HG03354 (cell line): ENCODE measurements at regions not wholly inside any gene's neighbourhood (a gene's known extent, or its start where the extent isn't known, plus 50 kb on each side); places are given as distances from the start of the nearest gene placed in this dataset.
"Not testable (repeated sequence)": the region's sequence is repeated elsewhere in the genome, so short reads cannot be mapped to it uniquely, and the experiment has no call there.

Experiments used
- ATAC-seq: cut with Tn5 transposase; IDR thresholded peaks from one replicate; pipeline ENCODE4 v1.9.1; 2021; ENCODE audit warnings: mild to moderate bottlenecking; ENCODE audit not compliant: unreplicated experiment, poor library complexity, severe bottlenecking

DNA sequence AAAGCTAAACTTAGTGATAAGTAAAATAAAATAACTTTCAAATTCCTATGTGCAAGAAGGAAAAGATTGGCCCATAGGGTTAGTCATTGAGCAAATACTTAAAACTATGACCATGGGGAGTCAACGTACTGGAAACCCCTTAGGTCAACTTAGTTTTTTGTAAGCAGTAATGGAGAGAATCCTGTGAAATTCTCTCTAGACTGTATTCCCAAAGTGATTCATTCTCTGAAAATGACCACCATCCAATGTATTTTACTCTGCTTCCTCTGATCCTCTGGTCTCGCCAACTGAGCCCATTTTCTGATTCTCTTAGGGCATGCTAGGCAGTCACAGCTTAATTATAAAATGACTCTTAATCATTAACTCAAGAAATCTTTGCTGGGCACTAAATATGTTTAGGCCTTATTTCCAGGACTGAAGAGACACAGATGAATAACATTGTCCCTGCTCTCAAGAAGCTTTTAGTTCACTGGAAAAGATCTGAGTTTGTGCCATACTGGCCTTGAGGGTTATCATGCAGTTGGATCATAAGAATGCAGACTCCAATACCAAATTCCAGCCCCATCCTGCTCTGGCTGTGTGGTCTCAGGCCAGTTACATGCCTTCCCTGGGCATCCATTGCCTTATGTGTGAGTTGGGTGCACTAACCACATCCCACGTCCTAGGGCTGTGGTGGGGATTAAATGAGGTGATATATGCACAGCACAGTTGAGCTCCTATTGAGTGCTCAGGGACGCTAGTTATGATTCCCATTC is 732.4 kb downstream of the AACS start:
- no peak for ATAC-seq

DNA sequence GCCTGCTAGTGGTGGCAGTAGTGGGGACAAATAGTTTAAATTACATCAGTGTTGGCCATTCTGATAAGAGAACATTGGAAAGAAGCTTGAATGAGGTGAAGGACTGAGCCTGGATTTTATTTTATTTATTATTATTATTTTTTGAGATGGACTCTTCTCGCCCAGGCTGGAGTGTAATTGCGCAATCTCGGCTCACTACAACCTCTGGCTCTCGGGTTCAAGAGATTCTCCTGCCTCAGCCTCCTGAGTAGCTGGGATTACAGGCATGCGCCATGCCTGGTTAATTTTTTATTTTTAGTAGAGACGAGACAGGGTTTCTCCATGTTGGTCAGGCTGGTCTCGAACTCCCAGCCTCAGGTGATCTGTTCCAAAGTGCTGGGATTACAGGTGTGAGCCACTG is 739.4 kb downstream of the AACS start:
- no peak for ATAC-seq

DNA sequence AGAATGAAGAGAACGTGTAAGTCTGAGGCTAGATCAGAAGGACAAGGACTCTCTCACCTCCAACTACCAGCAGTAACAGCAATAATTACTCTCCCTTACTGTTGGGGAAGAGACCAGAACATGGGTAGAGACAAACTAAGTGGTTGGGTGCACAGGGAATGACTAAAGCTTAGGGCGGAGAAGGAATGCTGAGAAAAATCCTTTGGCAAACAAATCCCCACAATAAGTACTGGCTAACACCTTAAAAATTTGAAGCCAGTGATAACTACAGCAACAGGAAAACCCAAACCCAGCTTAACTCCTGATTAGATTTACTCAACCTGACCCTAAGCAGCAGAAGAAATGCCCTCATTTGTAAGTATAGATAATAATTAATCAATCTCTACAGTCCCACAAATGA is 759.0 kb downstream of the AACS start:
- ATAC-seq: no peak

DNA sequence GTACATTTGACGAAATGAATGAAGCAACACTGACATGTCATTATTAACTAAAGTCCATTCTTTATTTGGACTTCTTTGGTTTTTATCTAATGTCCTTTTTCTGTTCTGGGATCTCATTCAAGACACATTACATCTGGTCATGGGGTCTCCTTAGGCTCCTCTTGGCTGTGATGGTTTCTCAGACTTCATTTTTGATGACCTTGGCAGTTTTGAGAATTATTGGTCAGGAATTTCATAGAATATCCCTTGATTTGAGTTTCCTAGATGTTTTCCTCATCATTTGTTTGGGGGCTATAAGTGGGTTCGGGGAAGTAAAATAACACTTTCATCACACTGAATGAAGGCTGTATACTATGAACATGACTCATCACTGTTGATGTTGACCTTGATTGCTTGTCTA is 770.6 kb downstream of the AACS start:
- ATAC-seq: no peak

DNA sequence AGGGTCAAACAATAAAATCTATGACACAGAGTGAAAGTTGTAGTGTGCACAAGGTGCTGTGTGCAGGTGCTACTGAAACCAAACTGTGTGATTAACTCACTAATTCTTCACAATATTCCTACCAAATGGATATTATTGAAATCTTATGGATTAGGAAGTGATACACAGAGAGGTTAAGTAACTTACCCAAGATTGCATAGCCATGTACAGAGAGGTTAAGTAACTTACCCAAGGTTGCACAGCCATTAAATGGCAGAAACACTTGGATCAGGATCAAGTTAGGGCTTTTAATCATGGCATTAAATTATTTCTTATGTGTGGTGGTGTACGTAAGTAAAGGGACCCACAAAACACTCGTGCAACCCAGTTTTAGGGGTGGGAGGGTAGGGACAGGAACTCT is 771.4 kb downstream of the AACS start:
- no peak for ATAC-seq

DNA sequence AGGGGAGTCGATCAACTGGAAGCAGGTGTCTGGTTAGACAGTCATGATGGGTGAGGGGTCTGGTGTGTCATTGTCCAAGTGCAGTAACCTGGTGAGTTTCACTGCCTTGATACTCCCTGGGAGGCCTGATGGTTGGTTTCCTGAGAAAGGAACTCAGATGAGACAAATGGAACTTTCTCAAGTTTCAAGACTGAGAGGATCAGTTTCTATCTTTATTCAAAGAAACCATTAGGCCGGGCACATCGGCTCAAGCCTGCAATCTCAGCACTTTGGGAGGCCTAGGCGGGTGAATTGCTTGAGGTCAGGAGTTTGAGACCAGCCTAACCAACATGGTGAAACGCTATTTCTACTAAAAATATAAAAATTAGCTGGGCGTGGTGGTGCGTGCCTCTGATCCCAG is 776.1 kb downstream of the AACS start:
- ATAC-seq: no peak

DNA sequence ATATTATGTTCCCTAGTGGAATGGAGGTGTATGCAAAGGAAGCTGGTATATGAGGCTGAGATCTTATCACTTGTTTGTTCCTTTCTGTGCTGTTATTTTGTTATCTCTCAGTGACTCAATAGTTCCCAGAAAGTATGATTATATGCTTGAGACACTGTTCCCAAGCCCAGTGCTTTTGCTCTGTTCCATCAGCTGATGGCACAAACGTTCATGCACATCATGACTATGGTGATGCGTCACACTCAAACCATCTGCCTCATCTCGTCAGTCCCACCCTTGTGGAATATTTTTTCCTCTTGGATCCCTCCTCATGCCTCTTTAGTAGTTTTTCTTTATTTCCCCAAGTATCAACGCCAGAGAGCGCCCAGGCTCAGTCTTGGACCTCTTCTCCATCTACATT is 786.9 kb downstream of the AACS start:
- ATAC-seq: no peak

DNA sequence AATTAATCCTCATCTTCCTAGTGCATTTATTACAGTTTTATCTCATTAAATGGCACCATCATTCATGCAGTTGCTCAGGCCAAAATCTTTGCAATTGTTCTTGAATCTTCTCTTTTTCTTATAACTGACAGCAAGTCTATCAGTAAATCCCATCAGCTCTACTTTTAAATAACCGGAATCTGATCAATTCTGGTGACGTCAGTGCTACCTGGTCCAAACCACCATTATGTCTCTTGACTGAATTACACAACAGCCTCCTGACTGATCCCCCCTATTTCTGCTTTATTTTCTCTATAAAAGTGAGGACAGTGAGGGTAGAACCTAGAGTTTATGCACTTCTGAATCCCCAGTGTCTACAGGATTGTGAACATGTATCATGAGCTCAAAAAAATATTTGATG is 787.4 kb downstream of the AACS start:
- ATAC-seq: no peak

DNA sequence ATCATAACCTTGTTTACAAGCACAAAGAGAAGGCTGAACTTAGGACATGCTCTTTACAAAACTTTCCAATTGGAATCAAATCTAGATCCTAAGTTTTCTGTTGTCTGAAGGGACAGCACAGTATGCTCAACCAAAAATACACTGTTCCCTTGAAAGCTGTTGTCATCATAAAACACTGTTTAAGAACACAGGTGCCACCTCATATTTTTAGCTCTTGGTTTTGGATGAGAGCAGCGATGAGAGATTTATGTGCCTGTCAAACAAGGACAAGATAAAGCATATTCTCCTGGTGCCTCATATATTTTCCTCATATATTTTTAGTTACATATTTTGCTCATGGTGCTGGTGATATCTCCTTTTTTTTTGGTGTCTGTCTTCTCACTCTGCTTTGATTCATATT is 788.4 kb downstream of the AACS start:
- no peak for ATAC-seq

DNA sequence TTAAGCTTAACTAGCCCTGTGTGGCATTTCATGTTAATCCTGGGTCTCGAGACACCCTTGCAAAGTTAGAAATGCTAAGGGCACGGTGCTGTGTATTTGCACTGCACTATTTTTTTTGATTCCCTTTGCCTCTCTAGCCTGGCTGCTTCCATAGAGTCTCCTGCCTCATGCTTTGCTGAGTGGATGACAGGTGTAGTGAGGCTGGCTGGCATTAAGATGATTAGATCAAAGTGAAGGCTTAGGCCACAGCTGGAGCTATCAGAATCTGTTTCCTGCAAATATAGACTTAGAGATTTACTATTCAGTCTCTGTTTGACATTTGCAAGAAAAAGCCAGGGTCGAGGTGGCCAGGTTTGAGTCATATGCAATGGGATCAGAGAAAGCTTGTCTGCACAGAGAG is 791.1 kb downstream of the AACS start:
- ATAC-seq: no peak

DNA sequence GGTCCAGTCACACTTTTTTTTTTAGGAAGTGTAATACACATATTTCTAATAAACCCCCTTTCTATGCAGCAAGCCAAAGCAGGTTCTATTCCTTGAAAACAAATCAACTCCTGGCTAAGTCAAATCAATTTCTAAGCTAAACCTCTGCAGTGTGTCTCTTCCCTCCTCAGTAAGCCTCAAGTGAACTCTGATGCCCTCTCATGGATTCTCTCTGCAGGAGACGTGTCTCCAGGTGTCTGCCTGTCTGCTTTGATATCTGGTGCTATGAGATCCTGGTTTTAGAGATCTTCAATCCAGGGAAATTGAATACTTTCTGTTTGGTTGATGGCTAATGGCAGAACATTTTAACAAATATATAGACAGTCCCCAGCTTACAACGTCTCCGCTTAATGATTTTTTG is 791.7 kb downstream of the AACS start:
- ATAC-seq: no peak

DNA sequence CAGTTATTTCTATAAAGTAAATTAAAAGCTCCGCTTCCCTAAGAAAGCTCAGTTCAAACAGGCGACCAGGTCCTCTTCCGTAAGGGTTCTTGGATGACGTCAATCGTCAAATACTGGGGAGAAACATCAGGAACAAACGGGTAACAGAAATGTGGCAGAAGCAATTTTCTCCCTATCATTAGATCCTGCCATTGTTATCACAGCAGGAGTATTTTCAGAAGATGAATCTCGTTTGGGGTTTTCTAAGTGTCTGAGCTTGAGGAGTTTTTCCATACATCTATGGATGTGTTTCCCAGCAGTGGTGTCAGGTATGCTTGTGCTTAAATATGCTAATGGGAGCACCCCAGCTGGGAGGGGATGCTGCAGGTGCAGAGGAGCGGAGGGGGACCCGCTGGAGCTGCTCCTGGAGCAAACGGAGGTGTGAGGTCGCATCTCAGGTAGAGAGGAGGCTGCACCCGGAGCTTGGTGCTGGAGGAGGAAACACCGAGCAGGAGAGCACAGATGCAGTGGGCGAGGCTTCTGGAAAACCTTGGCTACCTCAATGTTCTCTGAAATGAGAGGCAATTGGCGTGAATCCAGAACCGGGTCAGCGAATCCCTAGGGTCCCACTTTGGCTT is 795.5 kb downstream of the AACS start:
- no peak for ATAC-seq

DNA sequence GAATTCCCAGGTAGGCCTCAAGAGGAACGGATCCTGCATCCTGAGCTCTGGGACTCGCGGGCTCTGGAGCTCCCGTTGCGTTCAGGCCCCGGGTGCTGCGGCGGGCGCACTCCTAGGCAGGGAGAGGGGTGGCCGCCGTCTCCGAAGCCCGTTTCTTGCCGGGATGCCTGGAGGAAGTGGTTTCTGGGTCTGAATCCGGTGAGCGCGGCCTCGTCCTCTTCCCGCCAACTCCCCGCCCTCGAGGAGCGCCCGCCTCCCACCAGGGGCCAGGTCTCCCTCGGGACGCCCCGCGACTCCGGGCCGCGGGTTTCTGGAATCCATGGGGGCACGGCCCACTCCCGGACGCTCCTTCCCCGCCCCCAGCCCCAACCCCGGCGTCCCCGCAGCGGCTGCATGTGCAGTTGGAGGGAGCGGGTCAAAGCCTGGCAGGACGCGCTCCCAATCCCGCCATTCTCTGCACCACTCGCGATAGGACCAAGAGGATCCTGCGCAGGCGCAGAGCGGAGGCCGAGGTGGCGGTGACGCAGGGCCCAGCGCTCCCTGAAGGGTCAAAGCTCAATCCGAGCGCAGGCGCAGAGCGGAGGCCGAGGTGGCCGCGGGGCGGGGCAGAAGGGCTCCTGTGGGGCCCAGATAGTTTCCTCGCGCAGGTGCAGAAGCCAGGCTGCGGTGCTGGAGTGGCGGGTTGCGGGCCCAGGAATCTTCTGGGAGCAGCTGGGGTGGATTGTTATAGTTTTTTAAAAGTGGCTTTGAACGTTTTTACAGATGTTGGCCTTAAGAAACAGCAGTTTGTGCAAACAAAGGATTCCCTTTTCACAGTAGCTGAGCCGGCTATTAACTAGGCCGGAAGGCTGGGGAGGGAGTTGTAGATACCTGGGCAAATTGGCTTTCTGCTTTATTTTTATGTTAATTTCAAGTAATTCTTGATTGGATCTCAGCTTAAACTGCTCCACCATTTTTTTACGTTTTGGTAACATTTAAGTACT is 796.4 kb downstream of the AACS start:
- ATAC-seq: no peak

DNA sequence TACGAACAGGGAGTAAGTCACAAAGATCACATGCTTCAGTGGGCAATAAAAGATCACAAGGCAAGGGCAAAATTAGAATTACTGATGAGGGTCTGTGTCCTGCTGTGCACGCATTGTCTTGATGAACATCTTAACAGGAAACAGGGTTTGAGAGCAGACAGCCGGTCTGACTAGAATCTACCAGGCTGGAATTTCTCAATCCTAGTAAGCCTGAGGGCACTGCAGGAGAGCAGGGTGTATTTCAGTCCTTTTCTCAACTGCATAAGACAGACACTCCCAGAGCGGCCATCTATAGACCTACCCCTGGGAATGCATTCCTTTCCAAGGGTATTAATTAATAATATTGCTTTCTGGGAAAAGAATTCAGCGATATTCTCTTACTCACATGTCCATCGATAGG is 800.0 kb downstream of the AACS start:
- ATAC-seq: not testable (repeated sequence)

DNA sequence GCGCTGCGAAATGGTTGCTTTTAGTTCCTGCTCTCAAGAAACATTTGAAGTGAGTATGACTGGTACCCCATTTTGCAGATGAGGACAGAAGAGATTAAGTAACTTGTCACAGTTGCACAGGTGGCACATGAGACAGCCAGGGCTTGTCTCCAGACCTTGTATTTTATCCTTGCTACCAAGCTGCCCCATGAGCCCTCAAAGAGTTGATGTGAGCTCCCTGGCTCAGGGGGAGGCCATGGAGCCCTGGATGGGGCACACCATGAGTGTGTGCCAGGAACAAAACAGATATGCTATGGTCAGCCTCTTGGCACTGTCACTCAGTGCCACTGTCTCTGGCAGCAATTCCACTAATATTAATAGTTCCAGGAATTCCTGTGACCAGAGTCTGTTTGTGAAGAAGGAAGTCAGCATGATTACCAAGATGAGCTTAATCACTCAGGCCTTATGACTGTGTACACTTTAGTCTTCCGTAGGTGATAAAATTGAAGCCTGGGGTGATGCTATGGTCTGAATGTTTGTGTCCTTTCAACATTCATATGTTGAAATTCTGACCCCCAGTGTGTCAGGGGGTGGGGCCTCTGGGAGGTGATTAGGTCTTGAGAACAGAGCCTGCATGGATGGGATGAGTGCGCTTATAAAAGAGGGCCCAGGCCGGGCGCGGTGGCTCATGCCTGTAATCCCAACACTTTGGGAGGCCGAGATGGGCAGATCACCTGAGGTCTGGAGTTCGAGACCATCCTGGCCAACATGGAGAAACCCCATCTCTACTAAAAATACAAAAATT is 806.8 kb downstream of the AACS start:
- no peak for ATAC-seq

DNA sequence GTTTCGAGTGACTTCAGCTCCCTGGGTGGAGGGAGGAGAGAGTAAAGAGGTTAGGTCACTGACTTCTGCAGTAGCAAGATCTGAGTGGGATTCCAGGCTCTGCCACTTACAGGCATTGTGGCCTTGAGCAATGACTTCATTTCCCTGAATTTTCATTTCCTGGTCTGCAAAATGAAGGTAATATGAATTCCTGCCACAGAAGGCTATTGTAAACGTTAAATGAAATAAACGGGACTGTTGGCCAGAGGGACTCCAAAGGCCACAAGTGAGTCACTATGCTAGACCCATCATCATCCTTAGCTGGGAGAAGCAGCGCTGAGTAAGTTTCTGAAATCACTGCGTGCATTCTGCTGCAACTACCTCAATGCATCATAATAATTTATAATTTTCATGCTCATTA is 807.8 kb downstream of the AACS start:
- ATAC-seq: no peak

DNA sequence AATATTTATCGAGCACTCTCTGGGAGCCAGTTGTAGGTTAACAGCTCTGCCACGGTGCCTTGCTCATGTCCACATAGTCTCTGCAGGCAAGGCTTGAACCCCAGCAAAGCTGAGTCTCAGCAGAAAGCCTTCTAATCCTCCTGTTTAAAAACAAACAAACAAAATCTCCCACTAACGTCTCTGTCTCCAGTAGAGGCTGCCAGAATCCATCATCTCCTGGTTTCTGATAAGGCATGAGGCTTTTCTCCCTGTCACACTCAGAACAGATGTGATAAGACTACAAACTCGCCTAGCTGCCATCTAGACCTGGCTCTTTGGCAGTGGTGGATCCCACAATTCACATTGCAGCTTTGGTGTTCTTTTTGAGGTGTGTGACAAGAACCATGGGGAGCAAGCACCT is 813.2 kb downstream of the AACS start:
- no peak for ATAC-seq

DNA sequence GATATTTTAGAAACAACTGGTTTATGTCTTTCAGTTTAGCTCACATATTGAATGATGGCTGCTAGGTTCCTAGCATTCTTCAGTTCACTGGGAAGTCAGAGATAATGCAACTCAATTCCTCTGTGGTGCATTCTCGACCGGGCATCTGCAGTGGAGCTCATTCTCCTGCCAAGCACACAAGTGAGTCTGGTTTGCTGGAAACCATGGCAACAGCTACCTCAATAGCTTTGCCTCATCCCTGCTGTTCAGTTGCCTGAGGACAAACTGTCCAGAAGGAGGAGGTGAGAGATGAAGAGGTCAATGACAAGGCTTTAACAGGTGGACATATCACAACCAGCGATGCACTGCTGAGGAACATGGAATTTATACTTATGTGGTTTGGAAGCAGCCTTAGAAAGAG is 816.9 kb downstream of the AACS start:
- no peak for ATAC-seq

DNA sequence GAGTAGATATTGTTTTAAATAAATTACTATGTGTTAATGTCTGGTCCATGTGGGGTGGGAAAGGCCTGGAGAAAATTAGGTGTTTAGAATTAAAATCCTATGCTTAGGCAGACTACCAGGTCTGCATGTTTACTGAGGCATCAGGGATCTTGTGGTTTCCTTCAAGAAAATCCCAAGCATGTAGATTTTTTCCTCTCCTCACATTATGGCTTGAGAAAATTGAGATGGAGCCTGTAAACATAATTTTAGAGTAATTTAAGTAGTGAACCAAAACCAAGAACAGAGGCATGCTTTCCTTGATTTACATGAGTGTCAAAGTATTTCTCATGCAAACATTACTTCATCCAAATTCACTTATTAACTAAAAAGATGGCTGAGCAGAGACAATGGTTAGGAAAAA is 823.7 kb downstream of the AACS start:
- ATAC-seq: no peak

DNA sequence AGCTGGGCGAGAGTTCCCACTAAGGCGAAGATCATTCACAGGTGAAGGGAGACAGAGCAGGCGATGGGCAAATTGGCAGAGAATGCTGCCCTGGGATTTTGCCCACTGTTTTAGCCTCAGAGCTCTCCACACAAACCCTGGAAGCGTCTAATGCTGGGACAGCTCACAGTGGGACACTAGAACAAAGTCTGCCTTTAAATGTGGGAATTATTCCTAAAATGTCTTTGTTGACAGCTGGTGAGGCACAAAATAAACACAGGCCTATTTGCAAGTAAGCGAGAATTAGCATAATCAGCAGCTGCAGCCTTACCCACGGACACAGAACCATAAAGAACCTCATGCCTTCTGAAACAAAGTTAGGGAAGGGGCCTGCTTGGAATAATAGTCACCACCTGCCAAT is 824.5 kb downstream of the AACS start:
- ATAC-seq: no peak
